GM23338 (cell line): ENCODE measurements at regions not wholly inside any gene's neighbourhood (a gene's known extent, or its start where the extent isn't known, plus 50 kb on each side); places are given as distances from the start of the nearest gene placed in this dataset.

ENCODE experiments used
- TF ChIP-seq, protein P1 (sequence below): IDR thresholded peaks from one replicate; pipeline ENCODE4 v1.6.1; 2018; ENCODE audit warnings: antibody characterized with exemption; ENCODE audit not compliant: unreplicated experiment
- TF ChIP-seq, protein P2 (sequence below), 2 experiments: fragments of 200-600 bp in 1 of 2; sonication (generic) in 1 of 2; conservative IDR thresholded peaks; 2 replicates each; pipeline versions ENCODE4 v1.5.1 to v1.6.1; 2016 to 2017; ENCODE audit warnings: antibody characterized with exemption in 2 of 2, low read depth in 2 of 2, mild to moderate bottlenecking in 2 of 2, moderate library complexity in 1 of 2

DNA sequence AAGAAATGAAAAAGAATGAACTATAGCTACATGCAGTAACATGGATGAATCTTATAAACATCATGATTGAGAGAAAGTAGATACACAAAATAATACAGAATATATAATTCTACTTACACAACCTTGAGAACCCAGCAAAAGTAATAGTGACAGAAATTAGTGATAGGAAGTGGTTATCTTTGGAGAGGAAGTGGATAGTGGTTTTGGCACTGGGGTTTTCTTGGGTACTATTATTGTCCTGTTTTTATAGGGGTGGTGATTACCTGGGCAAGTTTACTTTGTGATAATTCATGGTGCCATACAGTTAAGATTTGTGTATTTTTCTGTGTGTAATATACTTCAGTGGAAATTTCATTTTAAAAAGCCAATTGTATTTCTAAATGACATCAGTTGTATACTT, 352.7 kb downstream of the AEBP2 start:
- TF ChIP-seq, protein P1, sequence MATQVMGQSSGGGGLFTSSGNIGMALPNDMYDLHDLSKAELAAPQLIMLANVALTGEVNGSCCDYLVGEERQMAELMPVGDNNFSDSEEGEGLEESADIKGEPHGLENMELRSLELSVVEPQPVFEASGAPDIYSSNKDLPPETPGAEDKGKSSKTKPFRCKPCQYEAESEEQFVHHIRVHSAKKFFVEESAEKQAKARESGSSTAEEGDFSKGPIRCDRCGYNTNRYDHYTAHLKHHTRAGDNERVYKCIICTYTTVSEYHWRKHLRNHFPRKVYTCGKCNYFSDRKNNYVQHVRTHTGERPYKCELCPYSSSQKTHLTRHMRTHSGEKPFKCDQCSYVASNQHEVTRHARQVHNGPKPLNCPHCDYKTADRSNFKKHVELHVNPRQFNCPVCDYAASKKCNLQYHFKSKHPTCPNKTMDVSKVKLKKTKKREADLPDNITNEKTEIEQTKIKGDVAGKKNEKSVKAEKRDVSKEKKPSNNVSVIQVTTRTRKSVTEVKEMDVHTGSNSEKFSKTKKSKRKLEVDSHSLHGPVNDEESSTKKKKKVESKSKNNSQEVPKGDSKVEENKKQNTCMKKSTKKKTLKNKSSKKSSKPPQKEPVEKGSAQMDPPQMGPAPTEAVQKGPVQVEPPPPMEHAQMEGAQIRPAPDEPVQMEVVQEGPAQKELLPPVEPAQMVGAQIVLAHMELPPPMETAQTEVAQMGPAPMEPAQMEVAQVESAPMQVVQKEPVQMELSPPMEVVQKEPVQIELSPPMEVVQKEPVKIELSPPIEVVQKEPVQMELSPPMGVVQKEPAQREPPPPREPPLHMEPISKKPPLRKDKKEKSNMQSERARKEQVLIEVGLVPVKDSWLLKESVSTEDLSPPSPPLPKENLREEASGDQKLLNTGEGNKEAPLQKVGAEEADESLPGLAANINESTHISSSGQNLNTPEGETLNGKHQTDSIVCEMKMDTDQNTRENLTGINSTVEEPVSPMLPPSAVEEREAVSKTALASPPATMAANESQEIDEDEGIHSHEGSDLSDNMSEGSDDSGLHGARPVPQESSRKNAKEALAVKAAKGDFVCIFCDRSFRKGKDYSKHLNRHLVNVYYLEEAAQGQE: no peak
- TF ChIP-seq, protein P2, sequence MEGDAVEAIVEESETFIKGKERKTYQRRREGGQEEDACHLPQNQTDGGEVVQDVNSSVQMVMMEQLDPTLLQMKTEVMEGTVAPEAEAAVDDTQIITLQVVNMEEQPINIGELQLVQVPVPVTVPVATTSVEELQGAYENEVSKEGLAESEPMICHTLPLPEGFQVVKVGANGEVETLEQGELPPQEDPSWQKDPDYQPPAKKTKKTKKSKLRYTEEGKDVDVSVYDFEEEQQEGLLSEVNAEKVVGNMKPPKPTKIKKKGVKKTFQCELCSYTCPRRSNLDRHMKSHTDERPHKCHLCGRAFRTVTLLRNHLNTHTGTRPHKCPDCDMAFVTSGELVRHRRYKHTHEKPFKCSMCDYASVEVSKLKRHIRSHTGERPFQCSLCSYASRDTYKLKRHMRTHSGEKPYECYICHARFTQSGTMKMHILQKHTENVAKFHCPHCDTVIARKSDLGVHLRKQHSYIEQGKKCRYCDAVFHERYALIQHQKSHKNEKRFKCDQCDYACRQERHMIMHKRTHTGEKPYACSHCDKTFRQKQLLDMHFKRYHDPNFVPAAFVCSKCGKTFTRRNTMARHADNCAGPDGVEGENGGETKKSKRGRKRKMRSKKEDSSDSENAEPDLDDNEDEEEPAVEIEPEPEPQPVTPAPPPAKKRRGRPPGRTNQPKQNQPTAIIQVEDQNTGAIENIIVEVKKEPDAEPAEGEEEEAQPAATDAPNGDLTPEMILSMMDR (conservative IDR thresholded peaks at IDR 0.05; ENCODE audit: low read depth in 2 of 2): no peak
